HepG2 (cell line): ENCODE measurements at regions not wholly inside any gene's neighbourhood (a gene's known extent, or its start where the extent isn't known, plus 50 kb on each side); places are given as distances from the start of the nearest gene placed in this dataset.

ENCODE experiments used
- ADNP ChIP-seq: sonication (generic); formaldehyde crosslinking; IDR thresholded peaks from 2 replicates; pipeline ENCODE4 v1.4.0; 2020; ENCODE audit warnings: missing genetic modification reagents
- CERS6 ChIP-seq: sonication (generic); formaldehyde crosslinking; IDR thresholded peaks from 2 replicates; pipeline ENCODE4 v1.5.0; 2020; ENCODE audit warnings: missing genetic modification reagents
- HMGXB3 ChIP-seq: sonication (generic); formaldehyde crosslinking; IDR thresholded peaks from 2 replicates; pipeline ENCODE4 v1.4.0; 2020; ENCODE audit warnings: missing genetic modification reagents, borderline replicate concordance
- PRDM10 ChIP-seq: sonication (generic); formaldehyde crosslinking; IDR thresholded peaks from 2 replicates; pipeline ENCODE4 v1.4.0; 2020; ENCODE audit warnings: low read depth, missing genetic modification reagents
- PRMT3 ChIP-seq: sonication (generic); formaldehyde crosslinking; IDR thresholded peaks from 2 replicates; pipeline ENCODE4 v1.8.1; 2022; ENCODE audit warnings: low read depth, mild to moderate bottlenecking, moderate library complexity, missing genetic modification reagents, borderline replicate concordance
- TFE3 ChIP-seq: IDR thresholded peaks from 2 replicates; pipeline ENCODE4 v1.6.1; 2016
- ZNF580 ChIP-seq: IDR thresholded peaks from 2 replicates; pipeline ENCODE4 v1.6.1; 2016; ENCODE audit warnings: low read depth, borderline replicate concordance

- TF ChIP-seq HMGXB3 (CRISPR knock-in tag) (no peak), CERS6 (CRISPR knock-in tag) (no peak), ZNF580 (CRISPR knock-in tag) (no peak), TFE3 (CRISPR knock-in tag) (no peak), PRMT3 (CRISPR knock-in tag) (no peak), PRDM10 (CRISPR knock-in tag) (no peak), ADNP (no peak)
These were observed 50.1 kb upstream of the BACH2 start (continued) for GRCh38 chr6:90346729-90347128.
